Colonic mucosa (tissue), 4 donors: ENCODE measurements at regions not wholly inside any gene's neighbourhood (a gene's known extent, or its start where the extent isn't known, plus 50 kb on each side); places are given as distances from the start of the nearest gene placed in this dataset.

Experiments used
- DNase-seq: peaks from one replicate; pipeline ENCODE4 v3.0.0-alpha.2; 2020
- H3K27ac ChIP-seq: fragments of 200-600 bp; one replicate; pipeline ENCODE4 v1.8.0; 2021
- H3K27me3 ChIP-seq: fragments of 200-600 bp; one replicate; pipeline ENCODE4 v1.8.0; 2021
- H3K36me3 ChIP-seq: fragments of 200-600 bp; one replicate; pipeline ENCODE4 v1.8.0; 2021
- H3K4me1 ChIP-seq: fragments of 200-600 bp; one replicate; pipeline ENCODE4 v1.8.0; 2021; ENCODE audit warnings: mild to moderate bottlenecking
- H3K4me3 ChIP-seq: fragments of 200-600 bp; one replicate; pipeline ENCODE4 v1.8.0; 2021
- H3K9ac ChIP-seq, 2 donors: one replicate each; pipeline ENCODE4 v1.7.0; 2013; ENCODE audit warnings: control low read depth in 2 of 2, low read depth in 2 of 2, low read length in 2 of 2
- H3K9me3 ChIP-seq: fragments of 200-600 bp; one replicate; pipeline ENCODE4 v1.8.0; 2021
- intact Hi-C: fragments of 100-400 bp; cut with DNase I; formaldehyde crosslinking; loops from one replicate; pipeline ENCODE4 v1.14.1; 2022
- TF ChIP-seq, protein P1 (sequence below): fragments of 200-600 bp; IDR thresholded peaks from one replicate; pipeline ENCODE4 v1.8.0; 2022; ENCODE audit warnings: antibody characterized with exemption, mild to moderate bottlenecking
- donor health status: healthy.
- donor health status: DM: no; HTN: no; CAD: no.
- donor health status: DM: no; HTN: no; CAD: no.

DNA sequence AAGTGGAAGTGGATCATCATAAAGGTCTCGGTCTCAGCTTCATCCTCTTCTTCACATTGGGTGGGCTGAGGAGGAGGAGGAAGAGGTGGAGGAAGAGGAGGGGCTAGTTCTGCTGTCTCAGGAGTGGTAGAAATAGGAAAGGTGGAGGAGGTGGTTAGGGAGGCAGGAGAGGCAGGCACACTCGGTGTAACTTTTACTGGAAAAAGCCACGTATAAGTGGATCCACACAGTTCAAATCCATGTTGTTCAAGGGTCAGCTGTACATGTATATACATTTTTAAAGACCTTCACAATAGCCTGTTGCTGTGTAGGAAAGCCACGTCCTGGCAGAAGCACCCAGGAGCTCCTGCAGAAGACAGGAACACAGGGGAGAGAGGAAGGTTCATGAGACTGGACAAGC is 110.3 kb upstream of the RAB12 start:
- TF ChIP-seq, protein P1, sequence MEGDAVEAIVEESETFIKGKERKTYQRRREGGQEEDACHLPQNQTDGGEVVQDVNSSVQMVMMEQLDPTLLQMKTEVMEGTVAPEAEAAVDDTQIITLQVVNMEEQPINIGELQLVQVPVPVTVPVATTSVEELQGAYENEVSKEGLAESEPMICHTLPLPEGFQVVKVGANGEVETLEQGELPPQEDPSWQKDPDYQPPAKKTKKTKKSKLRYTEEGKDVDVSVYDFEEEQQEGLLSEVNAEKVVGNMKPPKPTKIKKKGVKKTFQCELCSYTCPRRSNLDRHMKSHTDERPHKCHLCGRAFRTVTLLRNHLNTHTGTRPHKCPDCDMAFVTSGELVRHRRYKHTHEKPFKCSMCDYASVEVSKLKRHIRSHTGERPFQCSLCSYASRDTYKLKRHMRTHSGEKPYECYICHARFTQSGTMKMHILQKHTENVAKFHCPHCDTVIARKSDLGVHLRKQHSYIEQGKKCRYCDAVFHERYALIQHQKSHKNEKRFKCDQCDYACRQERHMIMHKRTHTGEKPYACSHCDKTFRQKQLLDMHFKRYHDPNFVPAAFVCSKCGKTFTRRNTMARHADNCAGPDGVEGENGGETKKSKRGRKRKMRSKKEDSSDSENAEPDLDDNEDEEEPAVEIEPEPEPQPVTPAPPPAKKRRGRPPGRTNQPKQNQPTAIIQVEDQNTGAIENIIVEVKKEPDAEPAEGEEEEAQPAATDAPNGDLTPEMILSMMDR, result no peak
- H3K9ac ChIP-seq, result no peak overlapping the region
- no peaks in the 10 kb centered on the region for H3K9me3 ChIP-seq
- H3K27me3 ChIP-seq, result no peaks in the 10 kb centered on the region
- H3K4me1 ChIP-seq, result no peaks in the 10 kb centered on the region
- no peak overlapping the region for H3K27ac ChIP-seq
- no peak overlapping the region for H3K4me3 ChIP-seq
- intact Hi-C loops, result no loop called here
- DNase-seq, result no peak
- H3K36me3 ChIP-seq, result no peaks in the 10 kb centered on the region

- H3K36me3 ChIP-seq, result no peaks in the 10 kb centered on the region
- H3K27me3 ChIP-seq, result no peaks in the 10 kb centered on the region
- intact Hi-C loops, result no loop called here
- DNase-seq, result no peak
- TF ChIP-seq, protein P1, result no peak
- no peak overlapping the region for H3K4me3 ChIP-seq
- no peaks in the 10 kb centered on the region for H3K4me1 ChIP-seq
- no peaks in the 10 kb centered on the region for H3K9me3 ChIP-seq
- H3K9ac ChIP-seq, result no peak overlapping the region
- no peak overlapping the region for H3K27ac ChIP-seq
Observed at GRCh38 chr18:8499810-8500675, 109.2 kb upstream of the RAB12 start.

DNA sequence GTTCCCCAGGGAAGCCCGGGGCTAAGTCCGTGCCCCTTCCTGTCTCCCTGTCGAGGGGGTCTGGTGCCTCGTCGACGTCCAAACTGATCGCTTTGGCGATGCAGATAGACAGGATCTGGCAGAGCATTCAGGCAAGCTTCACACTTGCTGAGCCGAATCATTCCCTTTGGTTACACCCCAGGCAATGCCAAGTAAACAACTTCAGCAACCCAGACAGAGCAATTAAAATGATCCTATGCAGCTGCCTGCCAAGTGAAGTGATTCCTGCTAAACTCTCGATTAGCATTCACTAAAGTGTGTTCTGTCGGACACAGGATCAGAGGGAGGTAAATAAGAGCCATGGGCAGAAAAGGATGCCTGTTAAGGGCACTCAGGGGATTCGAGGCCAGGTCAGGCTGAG is 108.2 kb upstream of the RAB12 start:
- intact Hi-C loops, result no loop called here
- TF ChIP-seq, protein P1, result no peak
- no peak for DNase-seq

GRCh38 chr18:8503248-8503647 is 106.0 kb upstream of the RAB12 start:
- intact Hi-C loops, result no loop called here
- Histone ChIP-seq H3K9ac (no peak overlapping the region), H3K4me3 (no peak overlapping the region), H3K4me1 (no peaks in the 10 kb centered on the region), H3K27ac (no peak overlapping the region), H3K36me3 (no peaks in the 10 kb centered on the region), H3K9me3 (no peaks in the 10 kb centered on the region), H3K27me3 (no peaks in the 10 kb centered on the region)
- no peak for DNase-seq
- TF ChIP-seq, protein P1, result no peak

More for the DNA sequence above, 108.2 kb upstream of the RAB12 start:
- no peaks in the 10 kb centered on the region for H3K4me1 ChIP-seq
- no peaks in the 10 kb centered on the region for H3K27me3 ChIP-seq
- H3K9me3 ChIP-seq, result no peaks in the 10 kb centered on the region
- H3K9ac ChIP-seq, result no peak overlapping the region
- no peak overlapping the region for H3K4me3 ChIP-seq
- no peak overlapping the region for H3K27ac ChIP-seq
- no peaks in the 10 kb centered on the region for H3K36me3 ChIP-seq

DNA sequence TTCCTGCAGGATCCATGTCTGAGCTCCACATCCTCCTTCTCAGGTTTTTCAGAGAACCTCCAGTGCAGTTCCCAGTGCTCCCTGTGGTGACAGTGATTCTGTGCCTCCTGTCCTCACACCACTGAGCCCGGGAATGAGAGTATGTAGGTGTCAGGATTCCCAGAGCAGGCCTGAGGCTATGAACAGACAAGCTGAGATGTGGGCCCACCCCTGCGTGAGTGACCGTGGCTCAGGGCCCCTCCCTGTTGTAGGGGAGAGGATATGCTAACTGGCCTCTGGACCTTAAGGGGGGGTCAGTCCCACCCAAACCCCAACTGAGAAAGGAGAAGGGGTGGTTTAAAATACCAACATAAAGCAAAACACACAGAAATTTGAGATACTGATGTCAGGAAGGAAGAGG is 104.8 kb upstream of the RAB12 start:
- H3K27me3 ChIP-seq, result no peaks in the 10 kb centered on the region
- H3K4me3 ChIP-seq, result no peak overlapping the region
- H3K36me3 ChIP-seq, result no peaks in the 10 kb centered on the region
- H3K9me3 ChIP-seq, result no peaks in the 10 kb centered on the region
- intact Hi-C loops, result no loop called here
- no peaks in the 10 kb centered on the region for H3K4me1 ChIP-seq
- H3K27ac ChIP-seq, result no peak overlapping the region
- TF ChIP-seq, protein P1, result no peak
- H3K9ac ChIP-seq, result no peak overlapping the region
- DNase-seq, result no peak
